H1 (cell line): ENCODE measurements at regions not wholly inside any gene's neighbourhood (a gene's known extent, or its start where the extent isn't known, plus 50 kb on each side); places are given as distances from the start of the nearest gene placed in this dataset.

Experiments
- CTCF ChIA-PET: fragments of 300-600 bp; sonication (Branson Sonifier 250); formaldehyde crosslinking; loops from one replicate; lab custom pipeline; 2021; ENCODE audit not compliant: partially characterized antibody; lab: Charles Lee
- POLR2A ChIA-PET: fragments of 300-600 bp; sonication (Branson Sonifier 250); formaldehyde crosslinking; loops from one replicate; lab custom pipeline; 2021; ENCODE audit warnings: inconsistent platforms; ENCODE audit not compliant: partially characterized antibody; lab: Charles Lee
- DNase-seq, 2 experiments: peaks; one replicate each; pipeline versions ENCODE4 v3.0.0 to v3.0.0-alpha.2; 2010 to 2022; ENCODE audit warnings: low spot score in 2 of 2, low read depth in 1 of 2, mixed read lengths in 1 of 2
- FAIRE-seq: peaks from 2 replicates; lab custom pipeline; 2011; peaks lifted over from hg19 to GRCh38; lab: Jason Lieb, UNC
- H2AFZ ChIP-seq: 2 replicates; pipeline ENCODE4 v1.8.1; 2012; ENCODE audit warnings: low read length, inconsistent platforms
- H2AK5ac ChIP-seq: 2 replicates; pipeline ENCODE4 v1.6.1; 2013; ENCODE audit warnings: low read depth, low read length
- H2BK120ac ChIP-seq: replicated peaks from 2 replicates; pipeline ENCODE3; 2013; ENCODE audit warnings: low read depth, low read length, inconsistent platforms
- H2BK12ac ChIP-seq: 2 replicates; pipeline ENCODE4 v1.6.1; 2013; ENCODE audit warnings: low read depth, low read length
- H2BK15ac ChIP-seq: 2 replicates; pipeline ENCODE4 v1.6.1; 2013; ENCODE audit warnings: low read length
- H2BK20ac ChIP-seq: 2 replicates; pipeline ENCODE4 v1.6.1; 2013; ENCODE audit warnings: low read length
- H2BK5ac ChIP-seq: 2 replicates; pipeline ENCODE4 v1.6.1; 2013; ENCODE audit warnings: low read depth, low read length
- H3K14ac ChIP-seq: 2 replicates; pipeline ENCODE4 v1.6.1; 2013; ENCODE audit warnings: inconsistent platforms; ENCODE audit not compliant: insufficient read length
- H3K18ac ChIP-seq: 2 replicates; pipeline ENCODE4 v1.6.1; 2013; ENCODE audit warnings: low read length; ENCODE audit errors: extremely low read depth
- H3K23ac ChIP-seq: 2 replicates; pipeline ENCODE4 v1.6.1; 2013; ENCODE audit warnings: inconsistent platforms; ENCODE audit not compliant: insufficient read length
- H3K23me2 ChIP-seq: 2 replicates; pipeline ENCODE4 v1.6.1; 2013; ENCODE audit warnings: low read depth, low read length
- H3K27ac ChIP-seq: 2 replicates; pipeline ENCODE4 v1.6.1; 2011; ENCODE audit warnings: low read depth, low read length, inconsistent platforms
- H3K27me3 ChIP-seq, 4 experiments: replicated peaks in 1 of 4; 1 replicate in 1 of 4; 2 replicates in 3 of 4; pipeline versions ENCODE4 v1.6.1 to v1.8.1; 2011 to 2013; ENCODE audit warnings: low read length in 3 of 4, mild to moderate bottlenecking in 3 of 4, inconsistent platforms in 2 of 4, mixed read lengths in 2 of 4, moderate library complexity in 1 of 4; ENCODE audit not compliant: control insufficient read depth in 3 of 4, insufficient read depth in 3 of 4; ENCODE audit errors: extremely low read depth in 1 of 4
- H3K36me3 ChIP-seq, 4 experiments: 2 replicates each; pipeline versions ENCODE4 v1.6.1 to v1.8.1; 2011 to 2013; ENCODE audit warnings: mild to moderate bottlenecking in 4 of 4, low read length in 3 of 4, moderate library complexity in 2 of 4, control low read depth in 1 of 4, inconsistent platforms in 1 of 4; ENCODE audit not compliant: insufficient read depth in 4 of 4, control insufficient read depth in 2 of 4
- H3K4ac ChIP-seq: replicated peaks from 2 replicates; pipeline ENCODE3; 2013; ENCODE audit warnings: low read length, low read depth, mixed read lengths, inconsistent platforms; ENCODE audit not compliant: insufficient read length
- H3K4me1 ChIP-seq, 4 experiments: replicated peaks in 1 of 4; 1 replicate in 1 of 4; 2 replicates in 3 of 4; pipeline versions ENCODE4 v1.6.1 to v1.8.1; 2011 to 2013; ENCODE audit warnings: low read length in 3 of 4, inconsistent platforms in 2 of 4, mixed read lengths in 1 of 4; ENCODE audit not compliant: insufficient read depth in 4 of 4, control insufficient read depth in 3 of 4
- H3K4me2 ChIP-seq, 2 experiments: 2 replicates each; pipeline versions ENCODE4 v1.6.1 to v1.8.1; 2011 to 2013; ENCODE audit warnings: low read depth in 2 of 2, low read length in 2 of 2, control low read depth in 1 of 2, inconsistent platforms in 1 of 2, mild to moderate bottlenecking in 1 of 2; ENCODE audit not compliant: insufficient read depth in 1 of 2
- H3K4me3 ChIP-seq, 4 experiments: fragments of 200-600, 300-600 bp in 1 of 4; sonication (generic), shearing (Covaris generic), sonication (Bioruptor Twin) in 1 of 4; 2 replicates each; pipeline versions ENCODE4 v1.5.1 to v1.8.1; 2011 to 2016; ENCODE audit warnings: low read length in 4 of 4, low read depth in 3 of 4, control low read depth in 2 of 4, inconsistent platforms in 2 of 4, mild to moderate bottlenecking in 2 of 4, mixed read lengths in 1 of 4, moderate library complexity in 1 of 4; ENCODE audit not compliant: insufficient read depth in 2 of 4; ENCODE audit errors: extremely low read depth in 1 of 4
- H3K56ac ChIP-seq: replicated peaks from 2 replicates; pipeline ENCODE3; 2013; ENCODE audit warnings: low read depth, mild to moderate bottlenecking, mixed read lengths, low read length, inconsistent platforms; ENCODE audit not compliant: insufficient read length
- H3K79me1 ChIP-seq: 2 replicates; pipeline ENCODE4 v1.6.1; 2013; ENCODE audit warnings: low read depth, low read length, control low read depth
- H3K79me2 ChIP-seq, 2 experiments: 2 replicates each; pipeline versions ENCODE4 v1.6.1 to v1.8.1; 2012 to 2013; ENCODE audit warnings: low read length in 2 of 2, mild to moderate bottlenecking in 2 of 2, inconsistent platforms in 1 of 2; ENCODE audit not compliant: insufficient read depth in 2 of 2, control insufficient read depth in 1 of 2
- H3K9ac ChIP-seq, 4 experiments: replicated peaks in 1 of 4; 1 replicate in 1 of 4; 2 replicates in 3 of 4; pipeline versions ENCODE4 v1.6.1 to v1.8.1; 2011 to 2013; ENCODE audit warnings: low read depth in 3 of 4, low read length in 3 of 4, control low read depth in 2 of 4, mild to moderate bottlenecking in 2 of 4, moderate library complexity in 2 of 4, inconsistent platforms in 1 of 4; ENCODE audit errors: extremely low read depth in 1 of 4
- H3K9me3 ChIP-seq, 2 experiments: 2 replicates each; pipeline versions ENCODE4 v1.6.1 to v1.8.1; 2012 to 2013; ENCODE audit warnings: mild to moderate bottlenecking in 2 of 2, moderate library complexity in 2 of 2, control low read depth in 1 of 2, inconsistent platforms in 1 of 2, low read depth in 1 of 2, low read length in 1 of 2, mixed read lengths in 1 of 2; ENCODE audit not compliant: insufficient read depth in 2 of 2
- H4K20me1 ChIP-seq, 2 experiments: replicated peaks in 1 of 2; 2 replicates each; pipeline versions ENCODE3 to v1.8.1; 2011 to 2013; ENCODE audit warnings: inconsistent platforms in 2 of 2, low read length in 2 of 2, mild to moderate bottlenecking in 1 of 2; ENCODE audit not compliant: insufficient read depth in 2 of 2, control insufficient read depth in 1 of 2
- H4K5ac ChIP-seq: 2 replicates; pipeline ENCODE4 v1.6.1; 2013; ENCODE audit warnings: low read length, low read depth, mixed read lengths, inconsistent platforms; ENCODE audit not compliant: insufficient read length
- H4K8ac ChIP-seq: 2 replicates; pipeline ENCODE4 v1.8.0; 2013; ENCODE audit warnings: mild to moderate bottlenecking, moderate library complexity, low read length, inconsistent platforms; ENCODE audit not compliant: insufficient read depth; ENCODE audit errors: extremely low read depth
- H4K91ac ChIP-seq: replicated peaks from 2 replicates; pipeline ENCODE3; 2013; ENCODE audit warnings: low read length, mixed read lengths, inconsistent platforms; ENCODE audit not compliant: insufficient read length
- EGR1 ChIP-seq: IDR thresholded peaks from 2 replicates; pipeline ENCODE4 v1.6.1; 2011; ENCODE audit warnings: low read depth, low read length, borderline replicate concordance
- HDAC2 ChIP-seq, 2 experiments: fragments of 300-600 bp in 1 of 2; sonication (generic) in 1 of 2; IDR thresholded peaks; 2 replicates each; pipeline ENCODE4 v1.6.1; 2011 to 2012; ENCODE audit warnings: low read depth in 2 of 2, low read length in 2 of 2, mild to moderate bottlenecking in 2 of 2, moderate library complexity in 2 of 2, borderline replicate concordance in 1 of 2, inconsistent platforms in 1 of 2
- HDAC6 ChIP-seq: IDR thresholded peaks from one replicate; pipeline ENCODE4 v1.7.1; 2012; ENCODE audit warnings: low read depth, mild to moderate bottlenecking, inconsistent platforms, low read length, moderate library complexity
- RBBP5 ChIP-seq: IDR thresholded peaks from 2 replicates; pipeline ENCODE4 v1.7.1; 2012; ENCODE audit warnings: low read depth, mild to moderate bottlenecking, inconsistent platforms, low read length, moderate library complexity, borderline replicate concordance
- SAP30 ChIP-seq: fragments of 300-600 bp; sonication (generic); IDR thresholded peaks from 2 replicates; pipeline ENCODE4 v1.7.1; 2012; ENCODE audit warnings: low read length, moderate library complexity, mild to moderate bottlenecking, inconsistent platforms; ENCODE audit not compliant: insufficient read depth, insufficient replicate concordance
- TAF1 ChIP-seq: IDR thresholded peaks from 2 replicates; pipeline ENCODE4 v1.6.1; 2011; ENCODE audit warnings: mild to moderate bottlenecking, low read depth, low read length
- WGBS, 2 experiments: shearing (Covaris generic) in 1 of 2; methylation state at CpG; one replicate each; pipeline versions ENCODE4 v1.1.6 to v1.1.7; 2013 to 2015; ENCODE audit warnings: low lambda C conversion rate in 2 of 2, mixed read lengths in 2 of 2, inconsistent platforms in 1 of 2, low coverage in 1 of 2, missing lambda C conversion rate in 1 of 2; ENCODE audit not compliant: insufficient replicate concordance in 2 of 2, insufficient coverage in 1 of 2, insufficient read length in 1 of 2; ENCODE audit errors: extremely low coverage in 1 of 2, missing lambda C conversion rate in 1 of 2; 5-methylcytosine and 5-hydroxymethylcytosine counted together

- Histone ChIP-seq H3K79me1 (no peaks in the 10 kb centered on the region), H4K91ac (no peak overlapping the region), H3K4me1 (no peaks in the 10 kb centered on the region), H3K9ac (no peak overlapping the region), H3K4me3 (no peak overlapping the region), H3K14ac (no peak overlapping the region), H2AK5ac (no peak overlapping the region), H3K9me3 (no peaks in the 10 kb centered on the region), H3K79me2 (no peaks in the 10 kb centered on the region), H3K23ac (no peak overlapping the region), H4K5ac (no peak overlapping the region), H3K27ac (no peak overlapping the region), H4K8ac (no peak overlapping the region), H3K23me2 (no peaks in the 10 kb centered on the region), H3K36me3 (no peaks in the 10 kb centered on the region), H3K4me2 (no peak overlapping the region), H2BK20ac (no peak overlapping the region), H3K27me3 (no peaks in the 10 kb centered on the region), H2BK120ac (no peak overlapping the region), H2AFZ (no peak overlapping the region), H4K20me1 (no peaks in the 10 kb centered on the region), H3K18ac (no peak overlapping the region), H2BK15ac (no peak overlapping the region), H2BK12ac (no peak overlapping the region), H3K56ac (no peak overlapping the region)
- DNase-seq = no peak
- ChIA-PET POLR2A (no interaction called here), CTCF (no interaction called here)
- no peak for FAIRE-seq
- TF ChIP-seq TAF1 (no peak), SAP30 (no peak), HDAC6 (no peak), EGR1 (no peak), HDAC2 (IDR thresholded peaks at IDR 0.05; ENCODE audit: borderline replicate concordance in 1 of 2, low read depth in 2 of 2, low read length in 2 of 2) (no peak), RBBP5 (no peak)
- TF ChIP-seq, all 59 proteins: peak for 0
- Histone ChIP-seq H3K4ac (no peak overlapping the region), H2BK5ac (no peak overlapping the region)
- WGBS, 2 experiments = 39% methylated on average over 3 of the region's 3 CpGs; no CpG with 5 or more reads in 1 of the 2 experiments
Observed at GRCh38 chr21:28761674-28762356, 230.9 kb downstream of the LTN1 start.
